Stimulated activated CD8-positive, alpha-beta memory T cell treated with anti-CD3 and anti-CD28 coated beads, Interleukin-2, amount 100 ng/mL, for 48 hours (primary cell): ENCODE measurements at regions not wholly inside any gene's neighbourhood (a gene's known extent, or its start where the extent isn't known, plus 50 kb on each side); places are given as distances from the start of the nearest gene placed in this dataset.
A peak's percentile ranks its signal among the peaks of the same experiment; 100 is the strongest.
"Not testable (repeated sequence)": the region's sequence is repeated elsewhere in the genome, so short reads cannot be mapped to it uniquely, and the experiment has no call there.

ENCODE experiments used
- DNase-seq, 2 donors: peaks; one replicate each; pipeline ENCODE4 v3.0.0-alpha.2; 2020; ENCODE audit warnings: low read depth in 2 of 2

DNA sequence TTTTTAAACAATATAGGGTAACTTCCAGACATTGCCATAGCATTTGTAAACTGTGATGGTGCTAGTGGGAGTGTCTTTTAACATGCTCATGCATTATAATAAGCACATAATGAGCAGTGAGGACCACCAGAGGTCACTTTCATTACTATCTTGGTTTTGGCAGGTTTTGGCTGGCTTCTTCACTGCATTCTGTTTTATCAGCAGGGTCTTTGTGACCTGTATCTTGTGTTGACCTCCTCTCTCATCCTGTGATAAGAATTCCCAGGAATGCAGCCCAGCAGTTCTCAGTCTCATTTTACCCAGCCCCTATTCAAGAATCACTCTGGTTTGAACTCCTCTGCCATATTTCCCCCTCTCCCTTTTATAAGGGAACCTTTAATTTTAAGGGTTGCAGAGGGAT, 91.3 kb downstream of the ZNF467 start:
- no peak for DNase-seq

DNA sequence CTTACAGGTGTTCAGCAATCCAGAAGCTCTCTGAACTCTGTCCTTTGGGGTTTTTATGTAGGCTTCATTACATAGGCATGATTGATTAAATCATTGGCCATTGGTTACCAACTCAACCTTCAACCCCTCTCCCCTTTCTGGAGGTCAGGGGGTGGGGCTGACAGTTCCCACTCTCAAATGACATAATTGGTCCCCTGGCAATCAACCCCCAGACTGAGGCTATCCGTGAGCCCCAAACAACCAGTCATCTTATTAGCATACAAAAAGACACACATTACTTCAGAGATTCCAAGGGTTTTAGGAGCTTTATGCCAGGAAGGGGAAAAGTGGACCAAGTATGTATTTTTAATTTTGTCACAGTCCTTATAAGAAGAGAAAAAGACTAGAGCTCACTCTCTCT, 92.1 kb downstream of the ZNF467 start:
- DNase-seq = no peak

DNA sequence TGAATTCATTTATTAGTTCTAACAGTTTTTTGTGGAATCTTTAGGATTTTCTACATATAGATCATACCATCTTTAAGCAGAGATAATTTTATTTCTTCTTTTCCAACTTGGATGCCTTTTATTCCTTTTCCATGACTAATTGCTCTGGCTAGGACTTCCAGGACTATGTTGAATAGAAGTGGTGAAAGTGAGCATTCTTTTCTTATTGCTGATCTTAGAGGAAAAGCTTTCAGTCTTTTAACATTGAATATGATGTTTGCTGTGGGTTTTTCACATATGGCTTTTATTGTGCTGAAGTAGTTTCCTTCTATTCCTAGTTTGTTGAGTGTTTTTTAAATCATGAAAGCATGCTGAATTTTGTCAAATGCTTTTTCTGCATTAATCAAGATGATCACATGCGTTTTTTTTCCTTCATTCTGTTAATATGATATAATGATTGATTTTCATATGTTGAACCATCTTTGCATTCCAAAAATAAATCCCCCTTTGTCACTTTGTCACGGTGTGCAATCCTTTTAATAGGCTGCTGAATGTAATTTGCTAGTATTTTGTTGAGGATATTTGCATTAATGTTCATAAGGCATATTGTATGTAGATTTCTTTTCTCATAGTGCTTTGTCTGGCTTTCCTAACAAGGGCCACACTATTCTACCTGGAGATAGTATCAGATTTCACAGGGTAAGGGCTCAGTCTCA, 92.9 kb downstream of the ZNF467 start:
- no peak for DNase-seq

DNA sequence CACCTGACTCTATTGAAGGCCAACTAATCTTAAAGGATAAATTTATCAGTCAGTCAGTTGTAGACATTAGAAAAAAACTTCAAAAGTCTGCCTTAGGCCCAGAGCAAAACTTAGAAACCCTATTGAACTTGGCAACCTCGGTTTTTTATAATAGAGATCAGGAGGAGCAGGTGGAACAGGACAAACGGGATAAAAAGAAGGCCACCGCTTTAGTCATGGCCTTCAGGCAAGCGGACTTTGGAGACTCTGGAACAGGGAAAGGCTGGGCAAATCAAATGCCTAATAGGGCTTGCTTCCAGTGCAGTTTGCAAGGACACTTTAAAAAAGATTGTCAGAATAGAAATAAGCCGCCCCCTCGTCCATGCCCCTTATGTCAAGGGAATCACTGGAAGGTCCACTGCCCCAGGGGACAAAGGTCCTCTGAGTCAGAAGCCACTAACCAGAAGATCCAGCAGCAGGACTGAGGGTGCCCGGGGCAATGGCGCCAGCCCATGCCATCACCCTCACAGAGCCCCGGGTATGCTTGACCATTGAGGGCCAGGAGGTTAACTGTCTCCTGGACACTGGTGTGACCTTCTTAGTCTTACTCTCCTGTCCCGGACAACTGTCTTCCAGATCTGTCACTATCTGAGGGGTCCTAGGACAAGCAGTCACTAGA, 98.5 kb downstream of the ZNF467 start:
- DNase-seq = not testable (repeated sequence)

DNA sequence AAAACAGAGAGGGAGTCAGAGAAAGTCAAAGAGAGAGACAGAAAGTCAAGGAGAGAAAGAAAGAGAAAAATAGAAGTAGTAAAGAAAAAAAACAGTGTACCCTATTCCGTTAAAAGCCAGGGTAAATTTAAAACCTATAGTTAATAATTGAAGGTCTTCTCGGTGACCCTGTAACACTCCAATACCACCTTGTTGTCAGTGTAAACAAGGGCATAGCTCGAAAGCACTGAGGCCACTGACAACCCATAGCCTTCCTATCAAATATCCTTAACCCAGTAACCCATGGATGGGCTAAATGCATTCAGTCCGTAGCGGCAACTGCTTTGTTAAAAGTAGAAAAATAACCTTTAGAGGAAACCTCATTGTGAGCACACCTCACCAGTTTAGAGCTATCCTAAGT, 100.4 kb downstream of the ZNF467 start:
- DNase-seq = no peak

DNA sequence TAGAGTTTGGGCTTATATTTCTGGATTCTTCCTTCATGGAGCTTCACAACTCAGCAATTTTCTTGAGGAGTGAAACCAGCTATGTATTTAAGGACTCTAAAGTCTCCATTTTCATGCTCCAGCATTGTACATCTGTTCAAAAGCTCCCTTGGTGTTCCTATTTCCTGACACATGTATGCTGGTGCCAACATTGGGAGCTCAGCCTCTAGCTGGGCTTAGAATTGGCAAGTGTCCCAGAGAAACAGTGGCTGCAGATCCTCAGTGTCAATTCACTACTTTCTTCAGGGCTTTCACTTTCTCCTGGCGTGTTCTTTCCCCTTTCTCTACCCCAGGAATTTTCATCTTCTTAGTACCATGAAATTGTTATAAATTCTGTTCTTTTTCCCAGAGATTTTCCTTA, 103.1 kb downstream of the ZNF467 start:
- no peak for DNase-seq

DNA sequence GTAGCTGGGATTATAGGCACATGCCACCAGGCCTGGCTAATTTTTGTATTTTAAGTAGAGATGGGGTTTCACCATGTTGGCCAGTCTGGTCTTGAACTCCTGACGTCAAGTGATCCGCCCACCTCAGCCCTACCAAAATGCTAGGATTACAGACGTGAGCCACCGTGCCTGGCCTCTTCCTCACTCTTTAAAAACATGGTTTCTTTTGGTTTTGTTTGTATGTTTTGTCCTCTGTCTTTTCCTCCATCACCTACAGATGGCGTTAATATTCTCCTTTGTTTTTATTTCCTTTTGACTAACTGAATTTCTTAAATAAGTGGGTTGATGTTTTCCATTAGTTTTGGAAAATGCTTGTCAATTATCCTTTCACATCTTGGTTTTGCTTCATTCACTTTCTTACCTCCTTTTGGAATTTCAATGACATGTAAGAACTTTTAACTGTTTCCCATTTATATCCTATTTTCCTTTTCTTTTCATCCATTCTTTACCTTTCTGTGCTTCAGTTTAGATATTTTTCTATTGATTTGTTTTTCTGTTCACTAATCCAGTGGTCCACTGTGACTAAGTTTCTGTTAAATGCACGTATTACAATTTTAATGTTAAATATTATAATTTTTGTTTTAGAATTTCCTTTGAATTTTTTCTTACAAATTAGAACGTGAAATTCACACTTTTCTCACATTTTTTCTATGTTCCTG, 104.1 kb downstream of the ZNF467 start:
- no peak for DNase-seq

DNA sequence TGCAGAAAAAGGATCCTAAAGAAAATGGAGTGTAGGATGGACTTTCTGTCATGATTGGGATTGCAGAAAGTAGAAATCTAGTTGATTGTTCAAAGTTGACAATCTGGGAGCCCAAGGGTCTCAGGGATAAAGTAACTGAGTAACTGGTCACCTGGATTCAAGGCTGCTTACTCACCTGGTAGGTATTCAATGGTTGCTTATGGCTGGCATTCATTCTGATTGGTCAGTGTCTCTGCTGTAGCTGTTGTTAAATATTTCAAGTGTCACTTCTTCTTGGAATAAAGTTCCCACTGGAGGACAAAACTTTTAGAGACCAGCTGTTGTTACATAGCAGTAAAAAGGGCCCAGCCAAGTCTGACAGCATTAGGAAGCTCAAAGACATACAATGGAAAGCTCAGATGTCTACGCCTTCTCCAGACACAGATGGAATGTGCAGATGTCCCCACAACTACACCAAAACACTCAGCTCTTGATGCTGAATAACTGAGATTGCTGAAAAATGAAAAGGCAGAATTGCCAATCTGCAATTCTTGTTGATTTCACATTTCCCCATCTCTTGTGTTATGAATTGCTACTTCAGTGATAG, 106.9 kb downstream of the ZNF467 start:
- DNase-seq = no peak

DNA sequence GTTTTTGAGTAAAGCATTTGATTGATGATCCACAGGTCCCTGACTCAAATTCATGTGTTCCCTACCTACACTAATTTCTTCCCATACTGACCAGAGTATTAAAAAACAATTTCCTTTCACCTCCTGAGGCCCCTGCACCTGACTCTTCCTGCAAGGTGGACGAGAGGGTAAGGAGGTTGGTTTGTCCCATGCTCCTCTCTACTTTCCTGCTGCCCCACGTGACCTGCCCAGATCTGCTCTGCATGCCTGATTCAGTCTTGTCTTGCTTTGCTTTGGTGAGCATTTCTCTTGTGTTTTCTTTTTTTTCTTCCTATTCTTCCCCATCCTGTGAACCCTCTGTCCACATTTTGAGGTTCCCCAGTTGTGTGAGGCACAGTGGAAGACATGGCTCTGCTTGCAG, 107.8 kb downstream of the ZNF467 start:
- not testable (repeated sequence) for DNase-seq

DNA sequence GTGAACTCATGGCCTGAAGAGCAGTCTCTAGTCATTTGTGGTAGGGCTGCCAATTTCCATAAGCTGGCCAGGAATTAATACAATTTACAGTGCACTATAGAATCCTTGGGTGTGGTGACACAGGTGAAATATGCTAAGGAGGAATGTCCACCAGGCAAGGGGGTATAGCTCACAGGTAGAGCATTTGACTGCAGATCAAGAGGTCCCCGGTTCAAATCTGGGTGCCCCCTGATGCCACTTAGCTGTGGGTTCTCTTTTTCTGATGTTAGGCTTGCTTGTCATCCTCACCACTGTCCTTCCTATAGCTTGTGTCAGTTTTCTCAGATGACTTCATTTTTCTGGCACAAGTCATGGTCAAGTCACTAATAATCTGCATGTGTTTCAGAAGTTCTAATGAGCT, 108.7 kb downstream of the ZNF467 start:
- DNase-seq = no peak

DNA sequence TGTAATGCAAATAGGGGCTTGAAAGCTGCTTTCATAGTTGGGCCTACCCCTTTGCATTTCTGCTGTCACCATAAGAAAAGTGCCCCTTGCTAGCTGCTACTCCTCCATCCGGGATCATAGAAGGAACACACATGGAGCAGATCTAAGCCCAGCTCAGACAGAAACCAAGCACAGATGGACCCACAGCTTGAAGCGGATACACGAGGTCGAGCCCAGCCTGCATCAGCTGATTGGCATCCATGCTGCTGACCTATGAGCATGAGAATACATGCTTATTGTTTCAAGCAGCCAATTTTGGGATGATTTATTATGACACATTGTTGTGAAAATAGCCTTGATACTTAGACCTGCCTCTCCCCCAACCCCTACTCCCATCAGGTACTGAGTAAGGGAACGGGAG, 109.2 kb downstream of the ZNF467 start:
- no peak for DNase-seq

DNA sequence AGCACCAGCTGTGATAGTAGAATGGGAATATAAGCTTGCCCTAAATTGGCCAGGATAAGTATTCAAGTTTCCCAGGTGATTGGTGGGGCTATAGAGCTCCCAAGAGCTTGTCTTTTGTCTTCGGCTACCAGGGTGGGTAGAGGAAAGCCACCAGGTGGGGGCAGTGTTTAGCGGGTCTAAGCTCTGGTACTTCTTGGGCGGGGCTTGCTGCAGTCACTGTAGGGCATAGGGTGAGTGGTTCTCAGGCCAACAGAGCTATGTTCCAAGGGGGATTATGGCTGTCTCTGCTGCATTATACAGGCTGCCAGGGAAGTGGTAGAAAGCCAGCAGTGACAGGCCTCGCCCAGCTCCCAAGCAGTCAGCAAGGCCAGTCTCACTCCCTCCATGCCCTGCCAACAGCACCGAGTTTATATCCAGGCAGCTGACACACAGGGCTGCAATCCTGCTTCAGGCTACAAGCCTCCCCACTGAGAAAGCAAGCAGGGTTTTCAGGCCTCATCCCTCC, 110.7 kb downstream of the ZNF467 start:
- peak; percentile 57 to 63 for DNase-seq

DNA sequence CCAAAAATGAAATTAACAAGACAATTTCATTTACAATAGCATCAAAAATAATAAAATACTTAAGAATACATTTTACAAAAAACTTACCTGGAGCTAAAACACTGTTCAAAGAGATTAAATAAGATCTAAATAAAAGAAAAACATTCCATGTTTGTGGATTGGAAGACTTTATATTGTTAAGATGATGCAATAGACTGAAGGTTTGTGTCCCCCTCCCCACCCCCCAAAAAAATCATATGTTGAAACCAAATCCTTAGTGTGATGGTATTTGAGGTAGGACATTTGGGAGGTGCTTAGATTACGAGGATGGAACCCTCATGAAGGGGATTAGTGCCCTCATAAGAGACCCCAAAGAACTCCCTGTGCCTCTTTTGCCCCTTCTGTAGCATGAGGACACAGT, 117.6 kb downstream of the ZNF467 start:
- no peak for DNase-seq

DNA sequence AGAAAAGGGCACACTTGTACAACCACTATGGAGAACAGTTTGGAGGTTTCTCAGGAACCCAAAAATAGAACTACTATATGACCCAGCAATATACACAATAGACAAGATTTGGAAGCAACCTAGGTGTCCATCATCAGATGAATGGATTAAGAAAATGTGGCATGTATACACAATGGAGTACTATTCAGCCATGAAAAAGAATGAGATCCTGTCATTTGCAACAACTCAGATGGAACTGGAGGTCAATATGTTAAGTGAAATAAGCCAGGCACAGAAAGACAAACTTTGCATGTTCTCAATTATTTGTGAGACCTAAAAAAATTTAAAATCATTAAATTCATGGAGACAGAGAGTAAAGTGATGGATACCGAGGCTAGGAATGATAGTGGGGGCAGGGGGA, 118.8 kb downstream of the ZNF467 start:
- no peak for DNase-seq

DNA sequence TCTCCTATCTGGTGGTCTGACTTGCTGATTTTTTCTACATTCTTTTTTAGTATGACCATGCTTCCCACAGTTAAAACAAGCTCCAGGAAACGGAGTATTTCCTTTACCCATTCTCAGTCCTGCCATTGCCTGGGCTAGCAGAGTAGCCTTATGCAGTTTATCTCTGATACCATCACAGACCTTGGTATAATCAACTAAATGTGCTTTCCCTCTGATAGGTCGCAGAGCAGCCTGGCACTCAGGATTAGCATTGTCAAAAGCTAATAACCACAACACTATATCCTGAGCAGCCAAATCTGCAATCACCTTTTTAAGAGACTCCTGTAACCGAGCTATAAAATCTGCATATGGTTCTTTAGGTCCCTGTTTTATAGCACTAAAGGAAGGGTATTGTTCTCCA, 123.2 kb downstream of the ZNF467 start:
- DNase-seq = not testable (repeated sequence)

DNA sequence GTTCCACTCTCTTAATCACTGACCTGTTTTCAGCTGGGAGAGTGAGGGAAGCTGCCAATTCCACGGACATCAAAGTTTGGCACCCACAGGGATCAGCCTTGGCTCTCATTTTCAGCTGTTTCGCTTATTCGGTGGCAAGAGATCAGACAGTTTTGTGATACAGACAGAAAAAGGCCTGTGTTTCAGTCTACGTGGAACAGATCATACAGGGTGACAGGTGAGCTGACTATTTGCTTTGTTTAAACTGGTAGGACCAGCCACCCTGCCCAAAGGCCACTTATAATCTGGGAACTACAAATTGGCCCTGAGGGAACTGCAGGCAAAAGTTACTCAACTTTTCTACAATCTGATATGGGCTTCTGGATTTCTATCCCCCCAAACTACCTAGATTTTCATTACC, 128.6 kb downstream of the ZNF467 start:
- DNase-seq = no peak

DNA sequence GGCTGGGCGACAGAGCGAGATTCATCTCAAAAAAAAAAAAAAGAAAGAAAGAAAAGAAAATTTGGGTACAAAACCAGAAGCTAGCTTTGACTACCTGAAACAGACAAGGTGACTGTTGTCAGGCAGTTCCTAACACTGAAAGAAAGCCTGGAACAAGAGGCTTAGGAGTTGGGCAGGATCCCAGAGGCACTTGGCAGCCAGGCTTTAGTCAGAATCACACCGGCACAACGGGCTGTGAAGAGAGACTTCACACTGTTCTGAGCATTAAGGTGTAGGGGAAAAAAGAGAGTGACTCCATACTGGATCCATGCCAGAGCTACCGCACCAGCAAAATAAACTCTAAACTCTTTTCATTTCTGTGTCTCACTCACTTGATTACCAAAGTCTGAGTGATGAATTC, 130.8 kb downstream of the ZNF467 start:
- no peak for DNase-seq

DNA sequence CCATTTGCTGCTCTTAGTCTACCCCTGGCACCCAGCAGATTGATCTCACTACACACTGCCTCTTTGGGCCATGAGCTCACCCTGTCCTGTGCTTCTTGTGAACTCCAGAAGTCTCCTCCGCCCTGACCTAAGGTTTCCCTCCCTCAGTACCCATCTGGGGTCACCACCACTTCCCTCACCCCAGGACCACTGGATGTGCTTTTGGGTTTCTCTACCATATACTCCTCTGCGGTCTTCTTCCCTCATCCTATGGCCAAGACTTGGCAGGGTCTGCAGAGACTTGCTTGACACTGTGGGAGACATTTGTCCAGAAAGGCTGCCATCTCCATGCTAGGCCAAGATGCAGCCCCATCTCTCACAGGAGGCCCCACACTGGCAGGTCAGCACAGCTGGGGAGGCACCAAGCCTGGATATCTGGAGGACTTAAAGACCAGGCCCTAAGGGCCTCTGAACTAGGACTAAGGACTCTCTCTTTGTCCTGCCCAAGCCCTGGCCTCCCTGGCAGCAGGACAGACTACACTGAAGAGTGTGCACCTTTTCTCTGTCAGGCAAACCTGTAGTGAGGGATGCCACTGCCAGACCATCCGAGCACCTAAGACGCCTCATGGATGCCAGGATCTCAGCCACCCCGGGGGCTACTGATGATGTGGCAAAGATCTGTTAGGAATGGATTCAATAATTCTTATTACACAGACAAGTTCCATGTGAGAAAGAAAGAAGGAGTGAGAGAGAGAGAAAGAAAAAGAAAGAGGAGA, 134.6 kb downstream of the ZNF467 start:
- no peak for DNase-seq

DNA sequence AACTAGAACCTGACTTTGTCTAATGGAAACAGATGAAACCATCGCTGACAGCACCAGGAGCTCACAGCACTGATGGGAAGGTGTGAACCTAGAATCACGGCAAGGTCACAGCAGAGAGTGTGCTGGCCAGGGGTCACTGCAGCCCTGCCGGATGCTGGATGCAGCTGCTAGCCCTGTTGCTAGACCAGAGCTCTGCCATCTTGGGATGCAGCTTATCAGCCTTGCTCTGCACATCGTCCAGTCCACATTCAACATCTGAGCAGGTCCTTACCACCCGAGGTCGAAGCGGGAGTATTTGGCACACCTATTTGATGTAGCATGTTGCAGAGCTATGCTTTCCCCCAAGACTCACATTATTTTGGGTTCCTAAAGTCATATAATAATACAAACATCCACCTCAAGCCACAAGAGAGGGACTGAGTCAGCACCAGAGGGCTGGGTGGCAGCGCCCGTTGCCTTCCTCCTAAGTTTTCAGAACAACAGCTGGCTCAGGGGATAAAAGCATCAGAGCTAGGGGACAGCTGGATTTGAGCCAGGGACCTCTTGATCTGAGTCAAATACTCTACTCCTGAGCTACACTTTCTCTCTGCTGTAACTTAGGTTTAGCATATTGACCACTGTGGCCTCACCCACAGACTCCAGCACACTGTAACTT, 135.3 kb downstream of the ZNF467 start:
- DNase-seq = no peak

DNA sequence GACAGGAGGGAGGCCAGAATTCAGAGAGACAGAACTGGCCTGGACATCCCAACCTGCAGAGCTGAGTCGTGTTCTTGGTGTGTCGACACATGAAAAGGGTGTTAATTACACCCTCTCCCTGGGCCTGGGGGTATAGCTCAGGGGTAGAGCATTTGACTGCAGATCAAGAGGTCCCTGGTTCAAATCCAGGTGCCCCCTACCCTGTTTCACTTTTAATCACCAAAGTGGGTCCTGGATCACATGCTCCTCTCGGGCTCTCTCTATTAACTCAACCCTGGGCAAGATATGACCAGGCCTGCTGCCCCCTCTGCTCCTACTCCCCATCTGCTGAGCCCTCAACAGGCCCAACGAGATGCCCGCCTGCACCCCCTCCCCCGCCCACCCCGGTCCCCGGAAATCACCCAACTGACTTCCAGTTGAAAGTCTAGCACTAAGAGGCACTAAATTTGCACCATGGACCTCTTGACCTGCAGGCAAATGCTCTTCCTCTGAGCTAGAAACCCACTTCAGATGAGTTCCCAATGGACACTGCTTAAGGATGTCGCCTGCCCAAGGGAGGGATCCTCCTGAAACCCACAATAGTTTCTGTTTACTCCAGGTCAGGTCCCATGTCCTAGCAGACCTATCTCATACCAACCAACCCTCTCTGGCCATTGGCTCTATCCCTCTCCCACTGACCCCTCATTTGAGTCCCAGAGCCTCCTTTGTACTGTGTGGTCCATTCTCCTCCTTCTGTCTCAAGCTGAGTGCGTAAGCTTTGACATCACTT, 137.6 kb downstream of the ZNF467 start:
- DNase-seq = no peak
